ENCODE measurements at regions not wholly inside any gene's neighbourhood (a gene's known extent, or its start where the extent isn't known, plus 50 kb on each side); places are given as distances from the start of the nearest gene placed in this dataset.

- H2BK5ac ChIP-seq (ENCODE audit: insufficient read length, low read length): no peak overlapping the region
- no peaks in the 10 kb centered on the region for H3K79me2 ChIP-seq (ENCODE audit: insufficient read depth, low read length)
- no peak overlapping the region for H3K23ac ChIP-seq (ENCODE audit: insufficient read length, low read depth, low read length)
- H3K23me2 ChIP-seq (ENCODE audit: insufficient read length, low read depth, low read length, poor library complexity, severe bottlenecking): no peaks in the 10 kb centered on the region
- no peak overlapping the region for H3K18ac ChIP-seq (ENCODE audit: insufficient read length, low read depth, low read length)
- DNase-seq: no peak
- H3K14ac ChIP-seq (ENCODE audit: insufficient read depth, low read length): no peak overlapping the region
- no peak overlapping the region for H4K91ac ChIP-seq (ENCODE audit: insufficient read length, low read depth, low read length)
- no peak overlapping the region for H2BK120ac ChIP-seq (ENCODE audit: low read depth, low read length, poor library complexity, severe bottlenecking)
- no peaks in the 10 kb centered on the region for H3K4me1 ChIP-seq (ENCODE audit: insufficient read depth, low read length)
- H3K9ac ChIP-seq (ENCODE audit: extremely low read depth, insufficient read length, low read length): no peak overlapping the region
- no peaks in the 10 kb centered on the region for H3K79me1 ChIP-seq (ENCODE audit: insufficient read depth, low read depth, low read length, poor library complexity, severe bottlenecking)
- H2BK12ac ChIP-seq (ENCODE audit: insufficient read length, low read depth, low read length): no peak overlapping the region
- Mint-ChIP-seq H3K27ac (no peak overlapping the region), H3K4me1 (no peaks in the 10 kb centered on the region), H3K27me3 (ENCODE audit: low read depth) (no peaks in the 10 kb centered on the region), H3K36me3 (ENCODE audit: insufficient read depth in 1 of 3, low read depth in 3 of 3) (peaks cover 2 to 13% (median 6%) of the 10 kb centered on the region in 3 experiments; a peak in 3 of 7 replicates), H3K9me3 (peaks cover 2 to 7% of the 10 kb centered on the region in 2 experiments; a peak in 4 of 5 replicates), H3K4me3 (no peak overlapping the region)
- no peak overlapping the region for H2BK15ac ChIP-seq (ENCODE audit: low read depth, low read length)
- H3K9me3 ChIP-seq (ENCODE audit: control insufficient read depth, low read depth, low read length): no peaks in the 10 kb centered on the region
- no peak overlapping the region for H3K4ac ChIP-seq (ENCODE audit: low read depth, low read length)
- TF ChIP-seq CTCF (conservative IDR thresholded peaks at IDR 0.05): no peak
- no peak overlapping the region for H4K8ac ChIP-seq (replicated peaks; ENCODE audit: insufficient read length, low read depth, low read length)
- H3K27ac ChIP-seq (ENCODE audit: insufficient read length, low read depth, low read length): no peak overlapping the region
- H2AK5ac ChIP-seq (ENCODE audit: insufficient read length, low read length): no peak overlapping the region
- H3K27me3 ChIP-seq (ENCODE audit: insufficient read depth, low read length): no peaks in the 10 kb centered on the region
- H3K4me2 ChIP-seq (ENCODE audit: insufficient read depth, insufficient read length, low read length): no peak overlapping the region
- no peak overlapping the region for H2BK20ac ChIP-seq (ENCODE audit: low read depth, low read length, poor library complexity, severe bottlenecking)
- no peak overlapping the region for H3K56ac ChIP-seq (ENCODE audit: insufficient read length, low read depth, low read length)
- no peak overlapping the region for H3T11ph ChIP-seq (ENCODE audit: low read length)
- no peak overlapping the region for H4K5ac ChIP-seq (ENCODE audit: insufficient read length, low read depth, low read length)
- H2AFZ ChIP-seq (ENCODE audit: low read length): no peak overlapping the region
- no peaks in the 10 kb centered on the region for H4K20me1 ChIP-seq (ENCODE audit: control insufficient read depth, insufficient read depth, insufficient read length)
Measured at GRCh38 chr3:104566054-104566453, 800.7 kb upstream of the ALCAM start.
